Ovary (tissue), 7 donors: ENCODE measurements at regions not wholly inside any gene's neighbourhood (a gene's known extent, or its start where the extent isn't known, plus 50 kb on each side); places are given as distances from the start of the nearest gene placed in this dataset.

Experiments
- DNase-seq, 5 donors: peaks; one replicate each; pipeline ENCODE4 v3.0.0-alpha.2; 2019 to 2020
- H3K27ac ChIP-seq, 2 donors: fragments of 200-600 bp; one replicate each; pipeline versions ENCODE4 v1.5.1 to v1.8.0; 2019 to 2022
- H3K27me3 ChIP-seq: fragments of 200-600 bp; one replicate; pipeline ENCODE4 v1.8.0; 2022
- H3K36me3 ChIP-seq: fragments of 200-600 bp; sonication (generic); one replicate; pipeline ENCODE4 v1.5.1; 2019
- H3K4me1 ChIP-seq: one replicate; pipeline ENCODE4 v1.8.1; 2013; ENCODE audit warnings: mild to moderate bottlenecking, moderate library complexity; ENCODE audit not compliant: insufficient read depth
- H3K4me3 ChIP-seq: fragments of 200-600 bp; sonication (generic); one replicate; pipeline ENCODE4 v1.5.1; 2017
- H3K9me3 ChIP-seq, 2 donors: fragments of 200-600 bp in 1 of 2; sonication (generic) in 1 of 2; one replicate each; pipeline versions ENCODE4 v1.5.1 to v1.8.1; 2013 to 2019; ENCODE audit warnings: mild to moderate bottlenecking in 1 of 2, moderate library complexity in 1 of 2
- EP300 ChIP-seq: sonication (generic); formaldehyde crosslinking; IDR thresholded peaks from one replicate; pipeline ENCODE4 v1.6.1; 2017; ENCODE audit warnings: antibody characterized with exemption
- POLR2A ChIP-seq: fragments of 450-650 bp; IDR thresholded peaks from one replicate; pipeline ENCODE4 v1.6.1; 2017; ENCODE audit warnings: antibody characterized with exemption, mild to moderate bottlenecking, moderate library complexity
- WGBS, 3 donors: extraction: QIAGEN DNeasy Blood & Tissue Kit in 1 of 3; methylation state at CpG; one replicate each; pipeline versions ENCODE4 v1.1.5 to v1.1.7; 2013 to 2017; 5-methylcytosine and 5-hydroxymethylcytosine counted together
- intact Hi-C, 4 donors: fragments of 100-400 bp; cut with DNase I; formaldehyde crosslinking; loops; one replicate each; pipeline versions ENCODE4 v1.11.0 to v1.15.1; 2022 to 2023
- TF ChIP-seq, protein P1 (sequence below), 3 donors: fragments of 450-650 bp in 2 of 3; fragments of 200-600 bp in 1 of 3; IDR thresholded peaks; one replicate each; pipeline versions ENCODE4 v1.5.1 to v1.8.0; 2016 to 2022; ENCODE audit warnings: antibody characterized with exemption in 3 of 3, mild to moderate bottlenecking in 1 of 3
- donor health status: DM: no; HTN: no; CAD: no; lungs with moderate emphysema.
- donor health status: DM: no; HTN: no; CAD: no.
- donor health status: Bipolar disorder and iron deficiency.
- donor health status: DM: no; HTN: no; CAD: no.
- donor health status: DM: yes; HTN: yes; CAD: no.

DNA sequence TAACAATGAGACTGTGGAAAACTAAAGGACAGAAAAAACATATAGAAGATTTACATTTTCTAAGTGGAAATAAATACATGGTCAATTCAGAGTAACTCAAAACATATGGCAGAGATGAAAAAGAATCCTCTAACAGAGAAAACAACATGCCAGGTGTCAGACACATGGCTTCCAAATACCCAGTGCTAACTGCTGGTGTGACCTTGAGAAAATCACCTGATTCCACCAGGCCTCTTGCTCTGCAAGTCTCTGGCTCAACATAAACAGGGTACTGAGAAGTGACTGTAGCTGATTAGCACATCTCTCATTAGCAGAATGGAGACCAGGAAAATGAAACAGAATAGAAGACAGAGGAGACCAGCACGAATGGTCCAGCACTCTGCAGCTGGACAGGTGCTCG is 210.8 kb downstream of the HNMT start:
- Histone ChIP-seq H3K27me3 (no peaks in the 10 kb centered on the region), H3K36me3 (no peaks in the 10 kb centered on the region), H3K4me3 (no peak overlapping the region), H3K9me3 (no peaks in the 10 kb centered on the region), H3K4me1 (peaks cover 2% of the 10 kb centered on the region), H3K27ac (no peak overlapping the region)
- no peak for TF ChIP-seq EP300
- TF ChIP-seq, protein P1, sequence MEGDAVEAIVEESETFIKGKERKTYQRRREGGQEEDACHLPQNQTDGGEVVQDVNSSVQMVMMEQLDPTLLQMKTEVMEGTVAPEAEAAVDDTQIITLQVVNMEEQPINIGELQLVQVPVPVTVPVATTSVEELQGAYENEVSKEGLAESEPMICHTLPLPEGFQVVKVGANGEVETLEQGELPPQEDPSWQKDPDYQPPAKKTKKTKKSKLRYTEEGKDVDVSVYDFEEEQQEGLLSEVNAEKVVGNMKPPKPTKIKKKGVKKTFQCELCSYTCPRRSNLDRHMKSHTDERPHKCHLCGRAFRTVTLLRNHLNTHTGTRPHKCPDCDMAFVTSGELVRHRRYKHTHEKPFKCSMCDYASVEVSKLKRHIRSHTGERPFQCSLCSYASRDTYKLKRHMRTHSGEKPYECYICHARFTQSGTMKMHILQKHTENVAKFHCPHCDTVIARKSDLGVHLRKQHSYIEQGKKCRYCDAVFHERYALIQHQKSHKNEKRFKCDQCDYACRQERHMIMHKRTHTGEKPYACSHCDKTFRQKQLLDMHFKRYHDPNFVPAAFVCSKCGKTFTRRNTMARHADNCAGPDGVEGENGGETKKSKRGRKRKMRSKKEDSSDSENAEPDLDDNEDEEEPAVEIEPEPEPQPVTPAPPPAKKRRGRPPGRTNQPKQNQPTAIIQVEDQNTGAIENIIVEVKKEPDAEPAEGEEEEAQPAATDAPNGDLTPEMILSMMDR (IDR thresholded peaks at IDR 0.05): no peak
- no peak for TF ChIP-seq POLR2A
- intact Hi-C loops: no loop called here
- DNase-seq: peak in 1 of 5 donors; percentile 24
- WGBS, 3 donors: 72 to 81% (median 74%) methylated on average over 2 of the region's 2 CpGs

DNA sequence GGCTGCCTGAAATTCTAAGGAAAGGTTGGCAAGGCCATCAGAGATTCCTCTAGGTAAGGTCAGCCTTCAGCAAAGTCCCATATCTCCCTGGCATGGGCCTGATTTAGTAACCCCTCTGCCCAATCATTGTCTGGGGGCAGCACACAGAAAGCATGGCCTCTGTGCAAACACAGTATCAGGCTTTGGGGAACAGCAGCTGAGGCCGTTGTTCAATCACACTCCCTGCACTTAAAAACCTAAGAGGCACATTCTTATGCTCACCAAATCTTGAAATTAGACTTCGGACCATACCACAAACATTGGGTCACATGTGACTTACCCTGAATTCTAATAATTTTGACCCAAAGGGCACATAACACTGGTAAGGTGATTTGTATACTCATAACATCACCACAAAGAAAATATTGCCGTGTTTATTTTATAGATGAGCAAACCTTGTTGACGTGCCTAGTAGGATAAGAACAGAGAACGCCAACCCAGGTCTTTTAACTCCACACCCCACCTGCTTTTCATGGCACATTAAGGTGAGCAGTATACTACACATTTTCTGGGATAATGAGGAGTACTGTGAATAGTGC is 212.7 kb downstream of the HNMT start:
- Histone ChIP-seq H3K9me3 (no peaks in the 10 kb centered on the region), H3K27me3 (no peaks in the 10 kb centered on the region), H3K4me3 (no peak overlapping the region), H3K36me3 (no peaks in the 10 kb centered on the region), H3K27ac (no peak overlapping the region), H3K4me1 (peaks cover 6% of the 10 kb centered on the region)
- WGBS, 3 donors: 87 to 91% (median 91%) methylated on average over 5 of the region's 5 CpGs
- DNase-seq: no peak
- intact Hi-C loops: no loop called here
- TF ChIP-seq, protein P1 (IDR thresholded peaks at IDR 0.05): no peak
- TF ChIP-seq POLR2A (no peak), EP300 (no peak)

DNA sequence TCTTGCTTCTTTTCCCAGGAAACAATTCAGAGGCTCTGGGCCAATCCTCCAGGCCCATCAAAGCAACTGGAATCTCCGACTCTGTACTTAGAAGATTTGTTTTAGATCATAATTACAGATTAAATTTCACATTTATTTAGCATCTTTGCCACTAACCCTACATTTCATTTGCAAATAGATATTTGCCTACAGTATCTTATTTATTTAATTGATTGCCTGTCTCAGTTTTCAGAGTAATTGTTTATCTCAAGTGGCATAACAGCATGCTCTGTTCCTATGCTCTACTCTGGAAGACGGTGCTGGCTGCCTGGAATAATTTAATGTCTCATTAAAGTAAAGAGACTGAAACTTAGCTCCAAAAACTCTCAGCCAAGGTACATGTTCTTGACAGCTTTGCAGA is 213.4 kb downstream of the HNMT start:
- Histone ChIP-seq H3K4me1 (peaks cover 6% of the 10 kb centered on the region), H3K9me3 (no peaks in the 10 kb centered on the region), H3K27ac (no peak overlapping the region), H3K4me3 (no peak overlapping the region), H3K27me3 (no peaks in the 10 kb centered on the region), H3K36me3 (no peaks in the 10 kb centered on the region)
- intact Hi-C loops: no loop called here
- 58 to 82% (median 81%) methylated on average over 2 of the region's 2 CpGs for WGBS, 3 donors
- TF ChIP-seq, protein P1 (IDR thresholded peaks at IDR 0.05): no peak
- TF ChIP-seq EP300 (no peak), POLR2A (no peak)
- no peak for DNase-seq

- Histone ChIP-seq H3K36me3 (no peaks in the 10 kb centered on the region), H3K27ac (no peak overlapping the region), H3K27me3 (no peaks in the 10 kb centered on the region), H3K9me3 (no peaks in the 10 kb centered on the region), H3K4me1 (peaks cover 4% of the 10 kb centered on the region), H3K4me3 (no peak overlapping the region)
- TF ChIP-seq, protein P1 (IDR thresholded peaks at IDR 0.05): peak in 1 of 3 donors; percentile 10
- TF ChIP-seq POLR2A: no peak
- intact Hi-C loops: no loop called here
- DNase-seq: no peak
Observed at GRCh38 chr2:138180692-138181386, 216.6 kb downstream of the HNMT start.
